ENCODE measurements at regions not wholly inside any gene's neighbourhood (a gene's known extent, or its start where the extent isn't known, plus 50 kb on each side); places are given as distances from the start of the nearest gene placed in this dataset.
A peak's percentile ranks its signal among the peaks of the same experiment; 100 is the strongest.
"Not testable (repeated sequence)": the region's sequence is repeated elsewhere in the genome, so short reads cannot be mapped to it uniquely, and the experiment has no call there.

DNA sequence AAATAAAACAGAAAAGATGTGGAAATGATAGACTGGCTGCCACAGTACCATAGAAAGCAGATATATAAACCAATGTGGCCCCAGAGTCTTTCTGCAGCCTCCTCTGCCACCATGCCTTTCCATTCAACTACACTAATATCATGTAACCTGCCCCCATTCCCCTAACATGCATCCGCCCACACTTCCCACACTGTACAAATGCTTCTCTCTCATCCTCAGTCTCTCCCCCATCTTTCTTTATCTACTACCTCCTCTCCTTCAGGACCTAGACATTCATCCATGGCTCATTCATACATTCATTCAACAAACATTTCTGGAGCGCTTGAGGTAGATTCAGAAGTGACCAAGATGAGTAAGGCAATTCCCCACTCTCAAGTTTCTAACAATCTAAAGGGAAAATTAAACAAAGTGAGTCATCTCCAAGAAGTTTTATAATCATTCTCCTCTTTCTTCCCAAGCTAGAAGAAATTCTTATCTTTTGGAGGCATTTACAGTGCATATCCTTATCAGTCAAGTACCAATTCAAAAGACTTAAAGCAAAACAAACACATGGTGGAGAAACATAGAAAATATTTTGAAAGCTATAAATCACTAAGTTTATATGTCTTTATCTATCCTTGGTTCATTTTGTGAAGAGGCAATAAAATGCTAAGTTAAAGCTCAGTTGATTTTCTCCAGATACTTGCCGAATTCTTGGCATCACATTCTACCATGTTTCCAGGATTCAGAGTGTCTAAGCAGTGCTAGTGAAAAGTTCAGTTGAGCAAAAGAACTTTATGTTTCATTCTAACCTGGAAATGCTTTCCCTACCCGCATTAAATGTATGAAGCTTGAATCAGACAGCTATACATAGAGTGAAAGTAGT is 70.5 kb upstream of the FRMD6 start:
- no peak for DNase-seq (ENCODE audit: low spot score)

DNA sequence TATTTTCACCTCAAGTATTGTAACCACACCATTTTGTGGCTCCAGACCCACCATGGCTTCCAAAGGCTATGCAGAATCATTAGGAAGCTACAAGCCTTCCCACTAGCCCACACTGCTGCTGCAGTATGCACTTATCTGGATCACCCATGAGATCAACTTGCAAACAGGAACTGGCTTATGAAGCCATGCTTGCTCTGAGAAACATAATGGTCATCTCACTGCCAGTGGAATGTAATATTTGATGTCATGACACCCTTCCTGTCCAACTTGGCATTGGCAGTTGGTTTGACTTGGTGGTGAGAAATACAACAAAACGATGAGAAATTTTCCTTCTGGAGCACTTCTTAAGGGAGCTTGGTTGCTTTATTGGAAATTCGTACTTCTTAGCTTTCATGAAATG is 69.3 kb upstream of the FRMD6 start:
- DNase-seq (ENCODE audit: low spot score): no peak

DNA sequence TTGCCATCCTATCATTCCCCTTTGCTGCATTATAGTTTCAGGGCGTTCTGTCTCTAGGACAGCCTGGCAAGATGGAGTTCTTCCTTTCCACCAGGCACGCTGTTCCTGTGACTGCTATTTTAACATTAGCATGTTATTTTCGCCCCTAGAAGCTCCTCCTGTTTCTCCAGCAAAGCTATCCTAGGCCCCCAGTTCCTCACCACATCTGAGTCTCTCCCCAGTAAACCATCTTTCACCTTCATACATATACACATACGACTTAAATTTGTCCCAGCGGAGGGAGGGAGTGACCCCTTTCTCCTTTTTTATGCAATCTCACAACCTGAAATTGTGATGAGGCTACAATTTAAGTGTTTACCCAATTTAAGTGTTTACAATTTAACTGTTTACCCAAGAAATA is 66.7 kb upstream of the FRMD6 start:
- no peak for DNase-seq (ENCODE audit: low spot score)

DNA sequence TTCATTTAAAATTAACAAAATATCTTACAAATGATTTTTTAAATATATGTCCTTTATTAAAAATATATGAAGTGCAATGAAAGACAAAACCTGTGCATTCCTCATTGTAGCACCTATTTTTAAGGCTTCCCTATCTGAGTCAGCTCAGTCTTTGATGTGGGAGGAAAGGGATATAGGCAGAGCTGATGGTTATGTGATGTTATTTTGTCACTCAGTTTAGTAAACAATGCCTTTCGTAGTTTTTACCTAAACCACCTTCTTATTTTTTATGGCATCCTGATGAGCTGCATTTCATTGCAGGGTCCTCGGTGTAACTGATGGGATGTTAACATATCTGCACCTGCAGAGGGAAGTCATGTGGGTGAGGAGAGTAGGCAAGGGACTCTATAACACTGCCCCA is 58.9 kb upstream of the FRMD6 start:
- peak; percentile 1 for DNase-seq (ENCODE audit: low spot score)

DNA sequence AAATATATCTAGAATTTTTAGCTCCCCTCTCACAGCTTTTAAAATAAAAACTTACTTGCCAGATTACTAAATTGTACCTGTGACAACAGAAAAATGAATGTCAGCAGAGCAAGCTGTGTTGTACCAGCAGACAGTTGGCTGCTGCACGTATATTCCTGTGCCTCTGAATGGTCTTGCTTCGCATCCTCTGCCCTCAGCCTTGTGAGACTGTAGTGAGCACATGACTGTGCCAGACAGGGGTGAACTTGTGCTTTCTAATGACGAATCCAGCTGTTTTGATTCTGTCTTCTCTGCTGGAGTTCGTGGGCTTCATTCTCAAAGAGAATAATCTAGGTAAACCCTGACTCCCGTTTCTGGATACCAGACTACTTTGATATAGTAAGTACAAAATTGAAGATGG is 58.3 kb upstream of the FRMD6 start:
- DNase-seq (ENCODE audit: low spot score): peak; percentile 30

DNA sequence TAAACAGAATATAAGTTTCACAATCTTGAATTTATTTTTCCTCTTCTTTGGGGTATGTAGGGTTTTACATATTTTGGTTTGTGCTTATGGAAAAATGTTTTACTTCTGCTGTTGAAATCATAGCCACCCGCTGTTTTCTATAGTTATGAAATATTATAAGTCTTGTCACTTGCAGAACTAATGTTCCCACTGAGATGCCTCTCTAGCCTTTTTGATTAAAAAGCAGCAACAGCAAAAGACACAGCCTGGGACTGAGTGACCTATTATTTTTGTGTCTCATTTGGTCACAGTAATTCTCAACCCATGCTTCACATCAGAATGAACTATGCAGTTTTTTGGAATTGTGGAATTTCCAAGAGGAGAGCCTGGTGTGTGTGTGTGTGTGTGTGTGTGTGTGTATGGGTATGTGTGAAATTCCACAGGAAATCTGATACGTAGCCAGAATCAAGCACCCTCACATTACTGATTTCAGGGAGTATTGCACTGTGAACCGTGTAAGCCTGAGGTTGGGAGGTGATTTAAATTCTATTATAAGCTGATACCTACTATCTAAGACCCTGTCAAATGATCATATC is 55.7 kb upstream of the FRMD6 start:
- DNase-seq (ENCODE audit: low spot score): no peak

DNA sequence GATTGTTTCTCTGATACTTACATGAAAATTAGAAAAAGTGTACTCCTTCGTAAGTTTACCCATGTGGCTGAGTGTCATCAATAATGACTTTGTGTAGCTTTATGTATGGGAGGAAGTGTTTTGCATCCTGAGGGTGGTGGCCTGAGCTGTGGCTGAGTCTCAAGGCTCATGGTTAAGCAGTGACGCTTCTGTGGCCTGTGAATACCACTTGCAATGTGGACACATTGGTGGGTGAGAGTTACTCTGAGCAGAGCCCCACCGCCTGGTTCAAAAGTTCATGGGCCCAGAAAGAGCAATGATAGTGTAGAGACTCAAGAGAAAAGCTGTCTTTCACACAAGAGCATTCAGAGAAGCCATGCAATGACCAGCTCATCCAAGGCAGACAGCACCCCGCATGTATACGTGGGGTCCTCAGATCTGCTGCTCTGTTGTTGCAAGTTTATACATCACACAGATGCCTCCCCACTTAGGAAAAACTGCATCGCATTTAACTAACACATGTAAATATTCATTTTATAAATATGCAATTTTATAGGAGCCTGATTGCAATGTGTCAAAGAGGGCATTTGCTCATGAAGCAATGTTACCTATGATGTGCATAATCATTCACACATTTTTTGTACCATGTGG is 55.1 kb upstream of the FRMD6 start:
- DNase-seq (ENCODE audit: low spot score): no peak

DNA sequence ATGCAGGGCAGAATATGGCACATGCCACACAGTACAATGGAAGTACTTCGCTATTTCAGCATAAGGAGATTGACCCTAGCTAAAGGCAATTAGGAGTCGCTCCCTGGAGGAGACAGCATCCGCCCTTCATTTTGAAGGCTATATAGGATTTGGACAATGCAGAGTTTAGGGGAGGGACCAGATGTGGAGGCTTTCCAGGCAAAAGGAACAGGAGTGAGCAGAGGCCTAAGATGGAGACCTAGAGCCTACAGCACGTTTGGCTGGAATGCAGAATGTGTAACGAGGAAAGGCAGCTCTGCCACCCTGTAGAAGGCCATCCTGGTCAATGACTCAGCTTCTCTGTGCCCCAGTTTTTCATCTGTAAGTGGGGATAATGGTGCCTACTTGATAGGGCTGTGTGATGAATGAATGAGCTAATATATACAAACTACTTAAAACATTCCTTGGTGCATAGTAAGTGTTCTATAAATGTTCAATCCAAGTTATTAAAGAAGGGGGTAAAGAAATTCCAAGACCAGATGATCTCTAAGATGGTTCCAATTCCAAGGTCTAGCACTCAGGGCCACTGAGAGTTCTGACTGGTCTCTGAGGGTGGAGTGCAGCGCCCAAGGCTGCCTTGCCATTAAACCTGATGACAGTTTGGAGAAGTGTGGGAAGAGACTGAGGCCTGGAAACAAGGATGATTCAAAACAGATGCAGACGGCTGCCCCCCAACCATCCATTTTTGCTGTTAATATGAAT is 54.3 kb upstream of the FRMD6 start:
- DNase-seq (ENCODE audit: low spot score): no peak

DNA sequence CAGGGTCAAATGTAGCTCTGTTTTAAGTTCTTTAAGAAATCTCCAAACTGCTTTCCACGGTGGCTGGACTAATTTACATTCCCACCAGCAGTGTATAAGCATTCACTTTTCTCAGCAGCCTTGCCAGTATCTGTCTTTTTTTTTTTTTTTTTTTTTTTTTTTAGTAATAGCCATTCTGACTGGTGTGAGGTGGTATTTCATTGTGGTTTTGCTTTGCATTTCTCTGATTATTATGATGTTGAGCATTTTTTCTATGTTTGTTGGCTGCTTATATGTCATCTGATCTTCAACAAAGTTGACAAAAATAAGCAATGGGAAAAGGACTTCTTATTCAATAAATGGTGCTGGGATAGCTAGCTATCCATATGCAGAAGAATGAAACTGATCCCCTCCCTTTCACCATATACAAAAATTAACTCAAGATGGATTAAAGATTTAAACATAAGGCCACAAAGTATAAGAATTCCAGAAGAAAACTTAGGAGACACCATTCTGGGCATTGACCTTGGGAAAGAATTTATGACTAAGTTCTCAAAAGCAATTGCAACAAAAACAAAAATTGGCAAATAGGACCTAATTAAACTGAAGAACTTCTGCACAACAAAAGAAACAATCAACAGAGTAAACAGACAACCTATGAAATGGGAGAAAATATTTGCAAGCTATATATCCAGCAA is 52.6 kb upstream of the FRMD6 start:
- not testable (repeated sequence) for DNase-seq (ENCODE audit: low spot score)

DNA sequence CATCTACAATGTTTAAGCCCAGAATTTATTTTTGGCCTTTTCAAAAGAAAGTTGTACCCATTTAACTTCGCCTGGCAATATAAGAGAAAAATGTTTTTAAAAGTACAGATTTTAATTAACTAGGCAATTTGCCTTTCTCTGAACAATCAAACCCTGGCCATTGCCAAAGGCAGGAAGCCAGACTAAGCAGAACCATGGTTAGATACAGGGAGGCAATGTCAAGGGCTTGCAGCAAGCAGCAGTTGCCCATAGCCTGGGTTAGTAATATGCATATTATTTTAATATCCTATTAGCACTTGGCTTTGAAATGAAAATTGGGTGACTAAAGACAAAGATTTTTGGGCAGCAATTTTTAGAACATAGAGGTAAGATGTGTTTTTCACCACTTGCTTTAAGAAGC is 51.1 kb upstream of the FRMD6 start:
- no peak for DNase-seq (ENCODE audit: low spot score)

Data from NAMALWA (cell line).